Naive thymus-derived CD8-positive, alpha-beta T cell (primary cell): ENCODE measurements at regions not wholly inside any gene's neighbourhood (a gene's known extent, or its start where the extent isn't known, plus 50 kb on each side); places are given as distances from the start of the nearest gene placed in this dataset.
"Not testable (repeated sequence)": the region's sequence is repeated elsewhere in the genome, so short reads cannot be mapped to it uniquely, and the experiment has no call there.

ENCODE experiments used
- ATAC-seq, 2 donors: fragments of 150-1000 bp; cut with Tn5 transposase in 1 of 2; sonication (Bioruptor Pico), chemical (Tn5 transposase) in 1 of 2; 1 replicate in 1 of 2; 2 replicates in 1 of 2; pipeline ENCODE4 v1.10.0; 2021; ENCODE audit warnings: mild to moderate bottlenecking in 2 of 2, moderate library complexity in 2 of 2
- POLR2A ChIA-PET: fragments of 350-600 bp; sonication (Branson Sonifier 250); formaldehyde crosslinking; loops from one replicate; lab custom pipeline; 2021; ENCODE audit warnings: antibody characterized with exemption; lab: Charles Lee
- DNase-seq, 10 donors: peaks; one replicate each; pipeline versions ENCODE4 v3.0.0 to v3.0.0-alpha.2; 2020 to 2022
- H3K27ac Mint-ChIP-seq, 10 donors: one replicate each; pipeline ENCODE4 v1.8.0; 2020 to 2022; ENCODE audit warnings: mild to moderate bottlenecking in 10 of 10, mixed read lengths in 10 of 10, moderate library complexity in 4 of 10, inconsistent platforms in 1 of 10
- H3K27me3 Mint-ChIP-seq, 5 donors: one replicate each; pipeline ENCODE4 v1.8.0; 2021 to 2022; ENCODE audit warnings: mixed read lengths in 5 of 5
- H3K36me3 Mint-ChIP-seq, 3 donors: one replicate each; pipeline ENCODE4 v1.8.0; 2020 to 2022; ENCODE audit warnings: mixed read lengths in 3 of 3, mild to moderate bottlenecking in 2 of 3, inconsistent platforms in 1 of 3
- H3K4me1 Mint-ChIP-seq, 4 donors: one replicate each; pipeline ENCODE4 v1.8.0; 2021 to 2022; ENCODE audit warnings: mixed read lengths in 4 of 4
- H3K4me3 Mint-ChIP-seq, 10 donors: one replicate each; pipeline ENCODE4 v1.8.0; 2020 to 2022; ENCODE audit warnings: mild to moderate bottlenecking in 10 of 10, mixed read lengths in 10 of 10, moderate library complexity in 6 of 10, inconsistent platforms in 1 of 10
- H3K9me3 Mint-ChIP-seq, 9 donors: one replicate each; pipeline ENCODE4 v1.8.0; 2020 to 2022; ENCODE audit warnings: mixed read lengths in 9 of 9, mild to moderate bottlenecking in 3 of 9, inconsistent platforms in 1 of 9, moderate library complexity in 1 of 9

- no peaks in the 10 kb centered on the region for H3K27me3 Mint-ChIP-seq
- no peaks in the 10 kb centered on the region for H3K36me3 Mint-ChIP-seq
- peaks cover 0 to 13% (median 5%) of the 10 kb centered on the region in 9 donors for H3K9me3 Mint-ChIP-seq
- no peak overlapping the region for H3K4me3 Mint-ChIP-seq
- H3K27ac Mint-ChIP-seq = no peak overlapping the region
- POLR2A ChIA-PET = no interaction called here
- ATAC-seq = no peak
- H3K4me1 Mint-ChIP-seq = no peaks in the 10 kb centered on the region
- DNase-seq = no peak
Measured at GRCh38 chr2:208872591-208872990, 466.0 kb downstream of the PTH2R start.

GRCh38 chr2:208879666-208880065 is 473.1 kb downstream of the PTH2R start:
- ATAC-seq (no peak), DNase-seq (no peak)
- Mint-ChIP-seq H3K27ac (no peak overlapping the region), H3K27me3 (peaks cover 0 to 3% (median 0%) of the 10 kb centered on the region in 5 donors), H3K9me3 (peaks cover 0 to 12% (median 4%) of the 10 kb centered on the region in 9 donors), H3K36me3 (no peaks in the 10 kb centered on the region), H3K4me1 (no peaks in the 10 kb centered on the region), H3K4me3 (no peak overlapping the region)
- POLR2A ChIA-PET = no interaction called here

GRCh38 chr2:208880171-208880570 is 473.6 kb downstream of the PTH2R start:
- POLR2A ChIA-PET = no interaction called here
- Mint-ChIP-seq H3K4me3 (no peak overlapping the region), H3K36me3 (no peaks in the 10 kb centered on the region), H3K4me1 (no peaks in the 10 kb centered on the region), H3K27ac (no peak overlapping the region), H3K9me3 (peaks cover 0 to 12% (median 4%) of the 10 kb centered on the region in 9 donors), H3K27me3 (peaks cover 0 to 3% (median 0%) of the 10 kb centered on the region in 5 donors)
- DNase-seq = no peak
- ATAC-seq = no peak

- POLR2A ChIA-PET = no interaction called here
Measured at GRCh38 chr2:208890486-208890885, 483.9 kb downstream of the PTH2R start.

GRCh38 chr2:208892203-208892602 is 485.6 kb downstream of the PTH2R start:
- POLR2A ChIA-PET = no interaction called here
- peaks cover 0 to 8% (median 0%) of the 10 kb centered on the region in 5 donors for H3K27me3 Mint-ChIP-seq

More at GRCh38 chr2:208890486-208890885, 483.9 kb downstream of the PTH2R start:
- H3K27ac Mint-ChIP-seq = no peak overlapping the region
- peaks cover 0 to 8% (median 0%) of the 10 kb centered on the region in 5 donors for H3K27me3 Mint-ChIP-seq
- DNase-seq = no peak
- ATAC-seq = no peak
- H3K9me3 Mint-ChIP-seq = peaks cover 0 to 5% (median 0%) of the 10 kb centered on the region in 9 donors
- no peak overlapping the region for H3K4me3 Mint-ChIP-seq
- no peaks in the 10 kb centered on the region for H3K4me1 Mint-ChIP-seq
- H3K36me3 Mint-ChIP-seq = no peaks in the 10 kb centered on the region

GRCh38 chr2:208906330-208906729 is 499.7 kb downstream of the PTH2R start:
- Mint-ChIP-seq H3K4me3 (no peak overlapping the region), H3K9me3 (peaks cover 0 to 14% (median 2%) of the 10 kb centered on the region in 9 donors), H3K27me3 (peaks cover 0 to 4% (median 0%) of the 10 kb centered on the region in 5 donors), H3K27ac (no peak overlapping the region), H3K4me1 (no peaks in the 10 kb centered on the region), H3K36me3 (no peaks in the 10 kb centered on the region)
- no peak for DNase-seq
- ATAC-seq = no peak
- POLR2A ChIA-PET = no interaction called here

More at GRCh38 chr2:208892203-208892602, 485.6 kb downstream of the PTH2R start:
- no peak overlapping the region for H3K4me3 Mint-ChIP-seq
- ATAC-seq = no peak
- peaks cover 0 to 9% (median 0%) of the 10 kb centered on the region in 9 donors for H3K9me3 Mint-ChIP-seq
- H3K4me1 Mint-ChIP-seq = no peaks in the 10 kb centered on the region
- no peak for DNase-seq
- no peak overlapping the region for H3K27ac Mint-ChIP-seq
- H3K36me3 Mint-ChIP-seq = no peaks in the 10 kb centered on the region

- Mint-ChIP-seq H3K27me3 (no peaks in the 10 kb centered on the region), H3K27ac (no peak overlapping the region), H3K4me1 (no peaks in the 10 kb centered on the region), H3K9me3 (peaks cover 0 to 18% (median 4%) of the 10 kb centered on the region in 9 donors), H3K4me3 (no peak overlapping the region), H3K36me3 (no peaks in the 10 kb centered on the region)
- DNase-seq (no peak), ATAC-seq (no peak)
- POLR2A ChIA-PET = no interaction called here
Measured at GRCh38 chr2:208915401-208915800, 508.4 kb upstream of the MAP2 start.

GRCh38 chr2:208916881-208917280 is 507.0 kb upstream of the MAP2 start:
- no peak for ATAC-seq

GRCh38 chr2:208921358-208921757 is 502.5 kb upstream of the MAP2 start:
- POLR2A ChIA-PET, H3K27ac Mint-ChIP-seq, H3K4me1 Mint-ChIP-seq, H3K27me3 Mint-ChIP-seq, ATAC-seq, H3K36me3 Mint-ChIP-seq, H3K4me3 Mint-ChIP-seq, DNase-seq: not testable (repeated sequence)
- H3K9me3 Mint-ChIP-seq = peaks cover 4 to 39% (median 14%) of the 10 kb centered on the region in 9 donors

More at GRCh38 chr2:208916881-208917280, 507.0 kb upstream of the MAP2 start:
- Mint-ChIP-seq H3K27ac (no peak overlapping the region), H3K36me3 (peaks cover 0 to 4% (median 0%) of the 10 kb centered on the region in 3 donors), H3K4me3 (no peak overlapping the region), H3K27me3 (no peaks in the 10 kb centered on the region), H3K9me3 (peaks cover 3 to 28% (median 9%) of the 10 kb centered on the region in 9 donors), H3K4me1 (no peaks in the 10 kb centered on the region)
- DNase-seq = no peak
- POLR2A ChIA-PET = no interaction called here

GRCh38 chr2:208927867-208928266 is 496.0 kb upstream of the MAP2 start:
- H3K9me3 Mint-ChIP-seq = peaks cover 2 to 23% (median 6%) of the 10 kb centered on the region in 9 donors

GRCh38 chr2:208929139-208929864 is 494.5 kb upstream of the MAP2 start:
- no peak for DNase-seq
- Mint-ChIP-seq H3K27me3 (no peaks in the 10 kb centered on the region), H3K27ac (no peak overlapping the region), H3K4me3 (no peak overlapping the region), H3K4me1 (no peaks in the 10 kb centered on the region), H3K9me3 (peaks cover 0 to 9% (median 3%) of the 10 kb centered on the region in 9 donors), H3K36me3 (no peaks in the 10 kb centered on the region)
- no peak for ATAC-seq
- POLR2A ChIA-PET = no interaction called here

More at GRCh38 chr2:208927867-208928266, 496.0 kb upstream of the MAP2 start:
- H3K36me3 Mint-ChIP-seq = no peaks in the 10 kb centered on the region
- H3K27me3 Mint-ChIP-seq = no peaks in the 10 kb centered on the region
- POLR2A ChIA-PET = no interaction called here
- H3K4me1 Mint-ChIP-seq = no peaks in the 10 kb centered on the region
- no peak for ATAC-seq
- DNase-seq = no peak
- no peak overlapping the region for H3K27ac Mint-ChIP-seq
- no peak overlapping the region for H3K4me3 Mint-ChIP-seq

- H3K9me3 Mint-ChIP-seq = peaks cover 0 to 6% (median 3%) of the 10 kb centered on the region in 9 donors
- H3K27me3 Mint-ChIP-seq = no peaks in the 10 kb centered on the region
- no peak overlapping the region for H3K27ac Mint-ChIP-seq
- no peak for ATAC-seq
- no peaks in the 10 kb centered on the region for H3K4me1 Mint-ChIP-seq
- H3K4me3 Mint-ChIP-seq = no peak overlapping the region
- DNase-seq = no peak
- H3K36me3 Mint-ChIP-seq = no peaks in the 10 kb centered on the region
- POLR2A ChIA-PET = no interaction called here
Measured at GRCh38 chr2:208929894-208930427, 493.9 kb upstream of the MAP2 start.

- no peaks in the 10 kb centered on the region for H3K36me3 Mint-ChIP-seq
- ATAC-seq (no peak), DNase-seq (no peak)
- peaks cover 0 to 6% (median 0%) of the 10 kb centered on the region in 9 donors for H3K9me3 Mint-ChIP-seq
- H3K27ac Mint-ChIP-seq = no peak overlapping the region
- POLR2A ChIA-PET = no interaction called here
- no peaks in the 10 kb centered on the region for H3K4me1 Mint-ChIP-seq
- no peaks in the 10 kb centered on the region for H3K27me3 Mint-ChIP-seq
- H3K4me3 Mint-ChIP-seq = no peak overlapping the region
Measured at GRCh38 chr2:208935531-208935930, 488.3 kb upstream of the MAP2 start.
